ENCODE measurements at regions not wholly inside any gene's neighbourhood (a gene's known extent, or its start where the extent isn't known, plus 50 kb on each side); places are given as distances from the start of the nearest gene placed in this dataset.
"Not testable (repeated sequence)": the region's sequence is repeated elsewhere in the genome, so short reads cannot be mapped to it uniquely, and the experiment has no call there.

GRCh38 chr12:3416670-3417069 is 74.3 kb upstream of the PRMT8 start:
- no peaks in the 10 kb centered on the region for H3K36me3 ChIP-seq (ENCODE audit: control insufficient read depth in 2 of 2, insufficient read depth in 2 of 2, low read length in 1 of 2)
- H3K27ac ChIP-seq (ENCODE audit: low read depth in 2 of 2, low read length in 1 of 2) = no peak overlapping the region
- H3K9me3 ChIP-seq (ENCODE audit: control insufficient read depth in 2 of 2, insufficient read depth in 1 of 2, low read depth in 1 of 2, low read length in 1 of 2) = peaks cover 2 to 5% of the 10 kb centered on the region in 2 donors
- no peak overlapping the region for H3K4me3 ChIP-seq (ENCODE audit: low read depth in 1 of 2, low read length in 2 of 2)
- H3K27me3 ChIP-seq (ENCODE audit: control insufficient read depth in 1 of 2, insufficient read depth in 2 of 2, low read length in 2 of 2) = no peaks in the 10 kb centered on the region
- 85 to 87% methylated on average over 1 of the region's 1 CpG for WGBS, 2 donors
- no peaks in the 10 kb centered on the region for H3K4me1 ChIP-seq (ENCODE audit: control insufficient read depth in 2 of 2, insufficient read depth in 2 of 2, low read length in 1 of 2)

GRCh38 chr12:3417113-3417512 is 73.9 kb upstream of the PRMT8 start:
- H3K36me3 ChIP-seq (ENCODE audit: control insufficient read depth in 2 of 2, insufficient read depth in 2 of 2, low read length in 1 of 2) = no peaks in the 10 kb centered on the region
- WGBS, 2 donors = 65 to 74% methylated on average over 3 of the region's 3 CpGs
- no peaks in the 10 kb centered on the region for H3K27me3 ChIP-seq (ENCODE audit: control insufficient read depth in 1 of 2, insufficient read depth in 2 of 2, low read length in 2 of 2)
- H3K9me3 ChIP-seq (ENCODE audit: control insufficient read depth in 2 of 2, insufficient read depth in 1 of 2, low read depth in 1 of 2, low read length in 1 of 2) = peaks cover 2 to 5% of the 10 kb centered on the region in 2 donors
- no peaks in the 10 kb centered on the region for H3K4me1 ChIP-seq (ENCODE audit: control insufficient read depth in 2 of 2, insufficient read depth in 2 of 2, low read length in 1 of 2)
- no peak overlapping the region for H3K4me3 ChIP-seq (ENCODE audit: low read depth in 1 of 2, low read length in 2 of 2)
- no peak overlapping the region for H3K27ac ChIP-seq (ENCODE audit: low read depth in 2 of 2, low read length in 1 of 2)

GRCh38 chr12:3417937-3418462 is 73.0 kb upstream of the PRMT8 start:
- H3K9me3 ChIP-seq (ENCODE audit: control insufficient read depth in 2 of 2, insufficient read depth in 1 of 2, low read depth in 1 of 2, low read length in 1 of 2) = peaks cover 2 to 5% of the 10 kb centered on the region in 2 donors
- H3K27ac ChIP-seq (ENCODE audit: low read depth in 2 of 2, low read length in 1 of 2) = no peak overlapping the region

GRCh38 chr12:3418609-3419390 is 72.2 kb upstream of the PRMT8 start:
- Histone ChIP-seq H3K4me1 (ENCODE audit: control insufficient read depth in 2 of 2, insufficient read depth in 2 of 2, low read length in 1 of 2) (no peaks in the 10 kb centered on the region), H3K9me3 (ENCODE audit: control insufficient read depth in 2 of 2, insufficient read depth in 1 of 2, low read depth in 1 of 2, low read length in 1 of 2) (peaks cover 2 to 5% of the 10 kb centered on the region in 2 donors), H3K4me3 (ENCODE audit: low read depth in 1 of 2, low read length in 2 of 2) (no peak overlapping the region), H3K27ac (ENCODE audit: low read depth in 2 of 2, low read length in 1 of 2) (no peak overlapping the region), H3K36me3 (ENCODE audit: control insufficient read depth in 2 of 2, insufficient read depth in 2 of 2, low read length in 1 of 2) (no peaks in the 10 kb centered on the region), H3K27me3 (ENCODE audit: control insufficient read depth in 1 of 2, insufficient read depth in 2 of 2, low read length in 2 of 2) (no peaks in the 10 kb centered on the region)
- 60 to 68% methylated on average over 12 of the region's 12 CpGs for WGBS, 2 donors

More at GRCh38 chr12:3417937-3418462, 73.0 kb upstream of the PRMT8 start:
- 66 to 75% methylated on average over 3 of the region's 3 CpGs for WGBS, 2 donors
- Histone ChIP-seq H3K36me3 (ENCODE audit: control insufficient read depth in 2 of 2, insufficient read depth in 2 of 2, low read length in 1 of 2) (no peaks in the 10 kb centered on the region), H3K4me3 (ENCODE audit: low read depth in 1 of 2, low read length in 2 of 2) (no peak overlapping the region), H3K4me1 (ENCODE audit: control insufficient read depth in 2 of 2, insufficient read depth in 2 of 2, low read length in 1 of 2) (no peaks in the 10 kb centered on the region), H3K27me3 (ENCODE audit: control insufficient read depth in 1 of 2, insufficient read depth in 2 of 2, low read length in 2 of 2) (no peaks in the 10 kb centered on the region)

- Histone ChIP-seq H3K9me3 (ENCODE audit: control insufficient read depth in 2 of 2, insufficient read depth in 1 of 2, low read depth in 1 of 2, low read length in 1 of 2) (peaks cover 0 to 5% of the 10 kb centered on the region in 2 donors), H3K4me1 (ENCODE audit: control insufficient read depth in 2 of 2, insufficient read depth in 2 of 2, low read length in 1 of 2) (no peaks in the 10 kb centered on the region), H3K27me3 (ENCODE audit: control insufficient read depth in 1 of 2, insufficient read depth in 2 of 2, low read length in 2 of 2) (no peaks in the 10 kb centered on the region), H3K27ac (ENCODE audit: low read depth in 2 of 2, low read length in 1 of 2) (no peak overlapping the region), H3K36me3 (ENCODE audit: control insufficient read depth in 2 of 2, insufficient read depth in 2 of 2, low read length in 1 of 2) (no peaks in the 10 kb centered on the region), H3K4me3 (ENCODE audit: low read depth in 1 of 2, low read length in 2 of 2) (no peak overlapping the region)
- WGBS, 2 donors = 60 to 69% methylated on average over 3 of the region's 3 CpGs
These were observed 71.4 kb upstream of the PRMT8 start for GRCh38 chr12:3419558-3419957.

- H3K27me3 ChIP-seq (ENCODE audit: control insufficient read depth in 1 of 2, insufficient read depth in 2 of 2, low read length in 2 of 2) = no peaks in the 10 kb centered on the region
These were observed 70.3 kb upstream of the PRMT8 start for GRCh38 chr12:3420693-3421092.

GRCh38 chr12:3421191-3421978 is 69.6 kb upstream of the PRMT8 start:
- no peak overlapping the region for H3K4me3 ChIP-seq (ENCODE audit: low read depth in 1 of 2, low read length in 2 of 2)
- H3K27me3 ChIP-seq (ENCODE audit: control insufficient read depth in 1 of 2, insufficient read depth in 2 of 2, low read length in 2 of 2) = no peaks in the 10 kb centered on the region
- no peak overlapping the region for H3K27ac ChIP-seq (ENCODE audit: low read depth in 2 of 2, low read length in 1 of 2)
- no peaks in the 10 kb centered on the region for H3K9me3 ChIP-seq (ENCODE audit: control insufficient read depth in 2 of 2, insufficient read depth in 1 of 2, low read depth in 1 of 2, low read length in 1 of 2)
- no peaks in the 10 kb centered on the region for H3K36me3 ChIP-seq (ENCODE audit: control insufficient read depth in 2 of 2, insufficient read depth in 2 of 2, low read length in 1 of 2)
- WGBS, 2 donors = 45 to 50% methylated on average over 13 of the region's 13 CpGs
- no peaks in the 10 kb centered on the region for H3K4me1 ChIP-seq (ENCODE audit: control insufficient read depth in 2 of 2, insufficient read depth in 2 of 2, low read length in 1 of 2)

More at GRCh38 chr12:3420693-3421092, 70.3 kb upstream of the PRMT8 start:
- H3K9me3 ChIP-seq (ENCODE audit: control insufficient read depth in 2 of 2, insufficient read depth in 1 of 2, low read depth in 1 of 2, low read length in 1 of 2) = no peaks in the 10 kb centered on the region
- H3K36me3 ChIP-seq (ENCODE audit: control insufficient read depth in 2 of 2, insufficient read depth in 2 of 2, low read length in 1 of 2) = no peaks in the 10 kb centered on the region
- 54 to 64% methylated on average over 6 of the region's 6 CpGs for WGBS, 2 donors
- H3K27ac ChIP-seq (ENCODE audit: low read depth in 2 of 2, low read length in 1 of 2) = no peak overlapping the region
- no peaks in the 10 kb centered on the region for H3K4me1 ChIP-seq (ENCODE audit: control insufficient read depth in 2 of 2, insufficient read depth in 2 of 2, low read length in 1 of 2)
- H3K4me3 ChIP-seq (ENCODE audit: low read depth in 1 of 2, low read length in 2 of 2) = no peak overlapping the region

- not testable (repeated sequence) for H3K4me3 ChIP-seq (ENCODE audit: low read depth in 1 of 2, low read length in 2 of 2); H3K27ac ChIP-seq (ENCODE audit: low read depth in 2 of 2, low read length in 1 of 2); H3K27me3 ChIP-seq (ENCODE audit: control insufficient read depth in 1 of 2, insufficient read depth in 2 of 2, low read length in 2 of 2); H3K36me3 ChIP-seq (ENCODE audit: control insufficient read depth in 2 of 2, insufficient read depth in 2 of 2, low read length in 1 of 2); H3K9me3 ChIP-seq (ENCODE audit: control insufficient read depth in 2 of 2, insufficient read depth in 1 of 2, low read depth in 1 of 2, low read length in 1 of 2); H3K4me1 ChIP-seq (ENCODE audit: control insufficient read depth in 2 of 2, insufficient read depth in 2 of 2, low read length in 1 of 2)
- 86 to 87% methylated on average over 7 of the region's 7 CpGs for WGBS, 2 donors
These were observed 66.2 kb upstream of the PRMT8 start for GRCh38 chr12:3424796-3425195.

GRCh38 chr12:3427956-3428355 is 63.0 kb upstream of the PRMT8 start:
- H3K27me3 ChIP-seq (ENCODE audit: control insufficient read depth in 1 of 2, insufficient read depth in 2 of 2, low read length in 2 of 2) = no peaks in the 10 kb centered on the region
- 62 to 65% methylated on average over 2 of the region's 2 CpGs for WGBS, 2 donors

More at GRCh38 chr12:3427956-3428355, 63.0 kb upstream of the PRMT8 start:
- no peak overlapping the region for H3K4me3 ChIP-seq (ENCODE audit: low read depth in 1 of 2, low read length in 2 of 2)
- no peaks in the 10 kb centered on the region for H3K9me3 ChIP-seq (ENCODE audit: control insufficient read depth in 2 of 2, insufficient read depth in 1 of 2, low read depth in 1 of 2, low read length in 1 of 2)
- H3K27ac ChIP-seq (ENCODE audit: low read depth in 2 of 2, low read length in 1 of 2) = no peak overlapping the region
- no peaks in the 10 kb centered on the region for H3K4me1 ChIP-seq (ENCODE audit: control insufficient read depth in 2 of 2, insufficient read depth in 2 of 2, low read length in 1 of 2)
- H3K36me3 ChIP-seq (ENCODE audit: control insufficient read depth in 2 of 2, insufficient read depth in 2 of 2, low read length in 1 of 2) = no peaks in the 10 kb centered on the region
